ENCODE measurements at regions not wholly inside any gene's neighbourhood (a gene's known extent, or its start where the extent isn't known, plus 50 kb on each side); places are given as distances from the start of the nearest gene placed in this dataset.

GRCh38 chr14:104436741-104437701, 142.5 kb upstream of the C14orf180 start:
- DNase-seq (ENCODE audit: low read depth), result no peak

GRCh38 chr14:104437703-104438102, 141.9 kb upstream of the C14orf180 start:
- DNase-seq (ENCODE audit: low read depth), result no peak

GRCh38 chr14:104438166-104438887, 141.2 kb upstream of the C14orf180 start:
- DNase-seq (ENCODE audit: low read depth), result no peak

DNA sequence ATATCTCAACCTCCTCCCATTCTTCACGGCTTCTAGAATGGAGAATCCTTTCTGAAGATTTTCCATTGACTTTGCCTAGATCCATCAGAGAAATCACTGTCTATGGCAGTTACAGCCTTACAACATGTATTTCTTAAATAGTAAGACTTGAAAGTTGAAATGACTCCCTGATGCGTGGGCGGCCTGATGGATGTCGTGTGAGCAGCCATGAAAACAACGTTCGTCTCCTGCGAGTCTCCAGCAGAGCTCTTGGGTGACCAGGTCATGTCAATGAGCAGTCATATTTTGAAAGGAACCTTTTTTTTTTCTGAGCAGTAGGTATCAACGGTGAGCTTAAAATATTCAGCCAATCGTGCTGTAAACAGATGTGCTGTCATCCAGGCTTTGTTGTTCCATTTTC, 139.9 kb upstream of the C14orf180 start:
- DNase-seq (ENCODE audit: low read depth), result no peak

DNA sequence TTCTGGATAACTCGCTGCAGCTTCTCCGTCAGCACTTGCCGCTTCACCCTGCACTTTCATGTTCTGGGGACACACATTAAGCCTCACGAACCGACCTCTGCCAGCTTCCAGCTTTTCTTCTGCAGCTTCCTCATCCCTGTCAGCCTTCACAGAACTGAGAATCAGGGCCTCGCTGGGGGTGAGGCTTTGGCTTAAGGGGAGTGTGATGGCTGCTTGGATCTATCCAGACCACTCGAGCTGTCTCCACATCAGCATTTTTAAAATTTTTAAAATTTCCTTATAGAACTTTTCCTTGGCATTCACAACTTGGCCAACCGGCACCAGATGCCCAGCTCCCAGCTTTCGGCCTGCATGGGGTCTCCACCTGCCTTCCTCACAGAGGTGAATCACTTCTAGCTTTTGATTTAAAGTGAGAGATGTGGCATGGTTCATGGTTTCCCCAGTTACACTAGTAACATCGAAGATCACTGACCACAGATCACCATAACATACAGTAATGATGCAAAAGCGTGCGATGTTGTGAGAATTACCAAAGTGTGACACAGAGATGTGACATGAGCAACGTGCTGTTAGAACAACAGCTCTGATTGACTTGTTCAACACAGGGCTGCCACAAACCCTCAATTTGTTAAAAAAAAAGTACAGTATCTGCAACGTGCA, 139.1 kb upstream of the C14orf180 start:
- DNase-seq (ENCODE audit: low read depth), result no peak

DNA sequence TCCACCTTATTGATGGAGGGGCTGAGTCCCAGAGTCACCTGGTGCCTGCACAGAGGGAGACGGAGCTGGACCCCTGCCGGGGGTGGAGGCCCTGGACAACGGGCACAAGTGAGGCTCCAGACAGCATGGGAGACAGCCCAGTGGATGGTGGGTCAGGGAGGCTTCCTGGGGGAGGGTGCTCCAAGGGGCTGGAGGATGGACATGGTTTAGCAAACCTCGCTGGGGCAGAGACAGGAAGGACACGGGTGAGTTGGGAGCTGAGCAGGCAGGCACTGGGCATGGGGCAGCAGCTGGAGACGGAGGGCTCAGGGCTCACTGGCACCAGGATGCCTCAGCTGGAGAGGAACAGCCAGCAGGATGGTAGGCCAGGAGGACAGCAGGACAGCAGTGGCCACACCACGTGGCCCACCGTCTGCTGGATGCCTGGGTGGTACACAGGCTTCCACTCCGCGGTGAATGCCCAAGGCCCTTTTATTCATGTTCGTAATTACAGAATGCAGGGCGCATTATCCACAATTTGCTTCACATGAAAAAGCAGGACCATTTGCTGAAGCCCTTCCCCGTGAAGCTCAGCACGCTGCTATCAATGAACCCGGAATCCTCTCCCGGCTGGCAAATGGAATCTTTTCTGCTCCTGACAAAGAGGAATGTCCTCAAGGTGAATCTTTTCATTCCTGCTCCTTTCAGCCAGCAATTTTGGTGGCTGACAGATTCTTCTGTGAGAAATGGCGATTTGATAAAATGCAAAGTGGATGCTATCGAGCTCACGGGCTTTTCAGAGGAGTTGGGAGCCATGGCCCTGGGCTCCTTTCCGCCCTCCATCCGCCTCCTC, 138.1 kb upstream of the C14orf180 start:
- DNase-seq (ENCODE audit: low read depth), result no peak

GRCh38 chr14:104442107-104442551, 137.4 kb upstream of the C14orf180 start:
- no peak for DNase-seq (ENCODE audit: low read depth)

GRCh38 chr14:104442631-104443390, 136.8 kb upstream of the C14orf180 start:
- no peak for DNase-seq (ENCODE audit: low read depth)

GRCh38 chr14:104443391-104444158, 136.0 kb upstream of the C14orf180 start:
- DNase-seq (ENCODE audit: low read depth), result no peak

DNA sequence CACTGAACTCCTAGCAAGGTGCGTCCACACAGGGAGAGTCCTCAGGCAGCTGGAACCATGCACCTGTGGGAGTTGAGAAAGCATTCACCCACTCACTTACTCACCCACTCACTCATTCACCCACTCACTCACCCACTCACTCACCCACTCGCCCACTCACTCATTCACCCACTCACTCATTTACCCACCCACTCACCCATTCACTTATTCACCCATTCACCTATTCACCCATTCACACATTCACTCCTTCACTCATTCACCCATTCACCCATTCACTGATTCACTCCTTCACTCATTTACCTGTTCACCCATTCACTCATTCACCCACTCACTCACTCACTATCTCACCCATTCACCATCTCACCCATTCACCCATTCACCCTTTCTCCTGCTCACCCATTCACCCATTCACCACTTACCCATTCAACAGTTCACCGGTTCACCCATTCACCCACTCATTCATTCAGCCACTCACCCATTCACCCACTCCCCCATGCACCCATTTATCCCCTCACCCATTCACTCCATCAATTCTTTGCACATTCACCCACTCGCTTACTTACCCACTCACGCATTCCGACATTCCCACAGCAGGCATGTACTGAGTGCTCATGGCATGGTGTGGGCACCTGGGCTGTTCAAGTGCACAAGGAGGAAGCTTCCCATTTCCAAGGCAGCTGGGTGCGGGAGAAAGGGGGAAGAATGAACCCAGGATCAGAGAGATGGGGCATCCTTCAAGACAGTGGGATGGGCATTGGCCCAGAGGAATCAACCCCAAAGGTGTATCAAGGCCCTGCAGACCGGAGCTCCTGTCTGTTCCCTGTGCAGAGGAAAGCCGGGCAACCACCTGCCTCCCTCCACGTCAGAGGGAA, 135.2 kb upstream of the C14orf180 start:
- no peak for DNase-seq (ENCODE audit: low read depth)

DNA sequence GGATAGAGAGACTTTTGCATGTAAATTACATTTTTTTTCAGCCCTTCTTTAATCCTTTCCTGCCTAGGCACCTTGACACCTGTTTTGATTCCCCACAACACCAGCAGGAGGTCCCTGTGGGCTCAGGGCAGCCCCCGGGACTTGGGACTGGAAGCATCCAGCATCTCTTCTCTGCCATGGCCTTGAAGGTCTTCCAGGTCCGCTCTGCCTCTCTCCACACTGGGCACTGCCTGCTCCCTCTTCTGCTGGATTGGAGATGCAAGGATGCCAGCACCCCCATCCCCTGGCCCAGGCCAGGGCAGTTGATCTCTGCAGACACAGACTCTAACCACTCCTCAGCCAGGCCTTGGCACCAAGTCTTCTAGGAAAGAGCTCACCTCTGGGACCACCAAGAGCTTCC, 134.5 kb upstream of the C14orf180 start:
- no peak for DNase-seq (ENCODE audit: low read depth)

- no peak for DNase-seq (ENCODE audit: low read depth)
Measured at GRCh38 chr14:104445832-104446381, 133.7 kb upstream of the C14orf180 start.

GRCh38 chr14:104446611-104447010, 133.0 kb upstream of the C14orf180 start:
- no peak for DNase-seq (ENCODE audit: low read depth)

DNA sequence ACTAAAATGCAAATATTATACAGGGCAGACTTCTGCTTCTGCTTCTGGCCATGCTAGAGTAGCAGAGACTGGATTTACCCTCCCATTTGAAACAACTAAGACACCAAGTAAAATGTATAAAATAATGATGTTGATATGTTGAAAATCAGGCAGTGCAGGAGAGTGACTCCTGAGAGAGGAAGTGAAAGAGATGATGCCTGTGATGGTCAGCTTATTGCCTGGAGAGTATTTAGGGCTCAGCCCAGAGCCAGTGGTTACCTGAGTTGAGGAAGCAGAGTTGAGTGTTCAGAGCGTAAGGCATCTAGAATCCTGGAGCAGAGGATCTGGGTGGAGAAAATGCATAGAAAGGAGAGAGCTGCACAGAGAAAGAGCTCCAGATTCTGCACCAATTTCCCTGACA, 131.8 kb upstream of the C14orf180 start:
- no peak for DNase-seq (ENCODE audit: low read depth)

GRCh38 chr14:104448321-104448720, 131.2 kb upstream of the C14orf180 start:
- DNase-seq (ENCODE audit: low read depth), result no peak

DNA sequence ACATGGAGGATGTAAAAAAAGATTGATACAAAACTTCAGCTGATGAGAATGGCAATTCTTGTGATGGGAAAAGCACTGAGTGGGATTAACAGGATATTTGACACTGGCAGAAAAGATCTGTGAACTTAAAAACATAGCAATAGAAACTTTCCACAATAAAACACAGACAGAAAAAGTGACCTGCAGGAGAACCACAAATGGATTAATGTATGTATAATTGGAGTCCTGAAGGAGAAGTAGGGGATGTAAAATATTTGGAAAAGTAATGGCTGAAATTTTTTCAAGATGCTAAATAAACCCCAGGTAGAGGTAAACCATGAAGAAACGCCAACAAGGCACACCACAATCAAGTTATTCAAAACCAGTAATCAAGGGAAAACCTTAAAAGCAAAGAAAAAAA, 130.8 kb upstream of the C14orf180 start:
- DNase-seq (ENCODE audit: low read depth), result no peak

DNA sequence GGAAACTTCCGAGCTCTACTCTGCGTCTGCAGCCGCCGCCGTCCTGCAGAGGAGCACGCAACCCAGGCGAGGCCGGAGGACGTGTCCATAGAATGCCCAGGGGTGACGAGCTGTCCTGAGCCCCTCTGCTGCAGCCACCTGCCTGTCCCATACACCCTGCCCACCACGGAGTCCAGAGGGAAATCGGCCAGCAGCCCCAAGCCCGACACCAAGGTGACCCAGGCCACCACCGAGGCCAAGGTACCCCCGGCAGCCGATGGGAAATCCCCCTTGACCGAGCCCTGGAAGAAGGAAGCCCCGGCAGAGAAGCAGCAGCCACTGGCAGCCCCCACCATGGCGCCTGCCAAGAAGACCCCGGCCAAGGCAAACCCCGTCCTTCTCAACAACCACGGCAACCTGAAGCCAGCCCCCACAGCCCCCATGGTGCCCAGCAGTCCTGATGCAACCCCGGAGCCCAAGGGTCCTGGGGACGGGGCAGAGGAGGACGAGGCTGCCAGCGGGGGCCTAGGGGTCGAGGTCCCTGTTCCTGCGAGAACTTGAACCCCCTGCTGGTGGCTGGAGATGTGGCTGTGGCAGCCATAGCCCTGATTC, 128.7 kb upstream of the C14orf180 start:
- DNase-seq (ENCODE audit: low read depth), result no peak

GRCh38 chr14:104451474-104451873, 128.1 kb upstream of the C14orf180 start:
- no peak for DNase-seq (ENCODE audit: low read depth)
